Erythroblast (primary cell): ENCODE measurements at regions not wholly inside any gene's neighbourhood (a gene's known extent, or its start where the extent isn't known, plus 50 kb on each side); places are given as distances from the start of the nearest gene placed in this dataset.

ENCODE experiments used
- DNase-seq, 2 experiments: peaks; one replicate each; lab custom pipeline; 2025; lab: John Stamatoyannopoulos, UW
- GATA1 ChIP-seq: IDR thresholded peaks from 2 replicates; pipeline ENCODE4 v1.6.1; 2011; ENCODE audit warnings: low read depth, mild to moderate bottlenecking, control low read depth, low read length, moderate library complexity
- POLR2A ChIP-seq: IDR thresholded peaks from 2 replicates; pipeline ENCODE4 v1.6.1; 2011; ENCODE audit warnings: mild to moderate bottlenecking, low read length

DNA sequence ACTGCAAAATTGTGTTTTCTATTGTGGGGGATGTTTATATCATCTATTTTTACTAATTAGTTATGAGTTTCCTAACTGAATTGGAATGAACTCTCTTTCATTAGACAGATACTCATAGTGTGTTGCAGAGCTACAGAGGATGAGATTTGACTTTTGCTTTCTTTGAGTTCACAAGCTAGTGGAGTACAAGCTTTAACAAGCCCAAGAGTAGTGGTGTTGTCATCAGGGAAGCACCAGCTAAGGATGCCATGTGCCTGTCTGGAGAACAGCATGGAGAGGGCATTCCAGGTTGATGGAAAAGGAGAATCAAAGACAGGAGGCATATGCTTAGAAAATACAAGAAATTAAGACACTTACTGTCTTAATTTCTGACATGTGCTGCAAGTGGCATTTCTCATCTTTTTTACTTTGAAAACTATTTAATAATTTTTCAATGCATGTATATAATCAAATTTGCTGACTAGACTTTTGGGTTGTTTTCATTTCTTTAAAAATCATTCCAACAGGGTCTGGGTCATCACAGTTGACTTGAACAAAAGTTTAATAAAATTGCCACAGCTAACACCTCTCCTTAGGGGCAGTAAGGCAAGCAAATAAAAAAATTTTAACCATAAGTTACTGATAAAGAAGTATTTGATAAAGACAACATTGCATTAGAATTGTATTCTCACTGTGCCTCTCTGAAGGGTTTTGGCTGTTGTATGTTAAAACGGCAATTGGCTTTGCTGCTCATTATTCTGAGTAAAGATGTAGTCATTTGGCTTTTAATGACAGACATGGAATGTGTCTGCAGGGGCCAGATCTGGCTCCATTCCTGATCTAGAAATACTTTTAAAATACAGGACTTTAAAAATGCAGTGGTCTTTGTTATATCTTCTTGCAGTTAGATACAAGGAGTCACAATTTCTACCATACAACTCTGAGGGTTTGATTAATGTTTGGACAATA lies 323.7 kb upstream of the CDH11 start:
- no peak for DNase-seq
- TF ChIP-seq POLR2A (no peak), GATA1 (no peak)

DNA sequence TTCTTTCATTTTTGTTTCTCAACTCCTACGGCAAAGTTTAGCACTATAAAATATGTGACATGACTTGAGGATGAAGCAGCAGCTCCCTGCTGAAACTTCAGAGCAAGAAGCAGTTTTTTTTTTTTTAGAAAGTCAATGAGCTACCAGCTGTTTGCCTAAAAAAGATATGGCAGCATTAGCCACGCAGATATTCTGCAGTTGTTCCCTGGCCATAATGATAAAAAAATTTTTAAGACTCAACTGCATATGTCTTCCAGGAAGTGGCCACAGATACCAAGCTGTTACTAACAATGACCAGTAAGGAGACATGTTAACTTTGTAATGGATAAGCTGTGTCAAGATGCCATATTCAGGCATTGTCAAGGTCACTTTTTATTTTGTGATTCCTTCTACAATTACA lies 319.6 kb upstream of the CDH11 start:
- no peak for DNase-seq
- TF ChIP-seq GATA1: no peak
- no peak for TF ChIP-seq POLR2A

DNA sequence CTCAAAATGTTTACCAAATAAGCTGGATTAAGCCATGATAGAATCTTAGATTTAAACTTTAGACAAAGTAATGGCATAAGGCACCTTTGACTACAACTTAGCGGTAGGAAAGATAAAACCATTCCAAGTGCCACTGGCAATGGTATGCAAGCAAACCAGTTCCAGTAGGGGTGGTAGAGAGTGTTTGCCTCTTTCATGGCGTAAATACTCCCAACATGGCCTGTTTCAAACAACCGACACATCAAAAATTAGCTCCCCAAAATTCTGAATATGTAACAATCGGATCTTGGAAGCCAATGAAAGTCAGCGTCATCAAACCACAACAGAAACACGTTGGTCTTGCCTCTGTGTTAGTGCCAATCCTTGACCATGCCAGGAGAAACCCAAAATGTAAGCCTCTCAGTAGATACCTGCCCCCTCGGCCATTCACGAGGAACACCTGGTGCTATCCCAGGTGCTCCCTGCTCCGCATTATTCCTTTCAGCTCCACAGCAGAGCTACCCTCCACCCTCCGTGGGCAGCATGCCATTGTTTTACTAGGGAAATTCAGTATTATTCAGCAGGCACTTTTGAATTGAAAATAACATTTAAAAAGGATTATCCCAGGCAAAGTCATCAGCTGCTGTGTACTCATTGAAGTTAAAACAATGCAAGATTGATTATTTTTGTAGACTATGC lies 307.8 kb upstream of the CDH11 start:
- no peak for DNase-seq
- TF ChIP-seq GATA1: no peak
- no peak for TF ChIP-seq POLR2A

DNA sequence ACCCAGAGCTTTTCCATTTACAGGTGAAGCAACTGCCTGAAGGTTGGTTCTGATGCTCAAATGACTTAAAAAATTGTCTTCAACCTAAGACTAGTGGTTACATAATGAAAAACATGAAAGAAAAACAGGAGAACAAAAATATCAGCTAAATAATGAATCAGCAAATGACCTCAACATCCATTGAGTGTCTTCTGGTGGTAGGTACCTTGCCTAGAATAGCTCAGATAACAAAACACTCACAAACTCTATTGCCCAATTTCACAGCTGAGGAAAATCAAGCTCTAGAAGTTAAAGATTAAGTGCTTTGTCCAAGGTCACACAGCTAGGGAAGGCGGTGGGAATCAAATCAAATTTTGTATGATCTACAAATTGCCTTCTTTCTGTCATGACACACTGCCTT lies 304.6 kb upstream of the CDH11 start:
- TF ChIP-seq POLR2A: no peak
- TF ChIP-seq GATA1: no peak

GRCh38 chr16:65422934-65423333 lies 301.1 kb upstream of the CDH11 start:
- no peak for DNase-seq

More for the DNA sequence above, 304.6 kb upstream of the CDH11 start:
- DNase-seq: no peak

DNA sequence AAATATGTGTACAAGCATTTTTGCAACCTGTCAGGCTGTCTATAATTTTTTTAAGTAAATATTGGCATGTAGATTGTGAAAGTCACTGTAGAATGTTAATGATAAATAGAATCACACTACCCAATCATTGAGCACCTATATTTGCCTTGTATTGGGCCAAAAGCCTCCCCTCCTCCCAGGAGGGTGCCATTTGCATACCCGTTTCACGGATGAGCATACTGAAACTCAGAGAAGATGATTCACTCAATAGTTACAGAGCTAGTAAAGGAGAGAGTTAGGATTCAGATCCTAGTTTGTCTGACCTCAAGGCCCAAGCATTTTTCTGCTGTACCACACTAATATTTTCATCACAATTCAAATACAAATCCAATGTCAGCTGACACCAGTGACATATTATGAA lies 299.7 kb upstream of the CDH11 start:
- TF ChIP-seq GATA1: no peak
- TF ChIP-seq POLR2A: no peak
- no peak for DNase-seq

More at GRCh38 chr16:65422934-65423333, 301.1 kb upstream of the CDH11 start:
- TF ChIP-seq GATA1: no peak
- no peak for TF ChIP-seq POLR2A

DNA sequence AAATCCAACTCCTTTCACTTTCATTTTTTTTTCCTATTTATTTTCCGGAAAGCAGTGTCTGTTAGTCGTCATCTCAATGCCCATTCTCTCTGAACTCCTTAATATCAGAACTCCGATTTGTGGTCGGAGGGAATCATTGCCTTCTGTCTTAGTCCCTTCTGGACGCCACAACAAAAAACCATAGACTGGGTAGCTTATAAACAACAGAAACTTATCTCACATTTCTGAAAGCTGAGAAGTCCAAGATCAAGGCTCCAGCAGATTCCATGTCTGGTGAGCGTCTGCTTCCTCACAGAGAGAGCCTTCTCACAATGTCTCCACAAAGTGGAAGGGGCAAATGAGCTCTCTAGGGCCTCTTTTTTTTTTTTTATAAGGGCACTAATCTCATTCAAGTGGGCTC lies 296.6 kb upstream of the CDH11 start:
- no peak for DNase-seq
- TF ChIP-seq POLR2A: no peak
- no peak for TF ChIP-seq GATA1

- TF ChIP-seq POLR2A (no peak), GATA1 (no peak)
- no peak for DNase-seq
These were observed 293.6 kb upstream of the CDH11 start for GRCh38 chr16:65415460-65415859.

DNA sequence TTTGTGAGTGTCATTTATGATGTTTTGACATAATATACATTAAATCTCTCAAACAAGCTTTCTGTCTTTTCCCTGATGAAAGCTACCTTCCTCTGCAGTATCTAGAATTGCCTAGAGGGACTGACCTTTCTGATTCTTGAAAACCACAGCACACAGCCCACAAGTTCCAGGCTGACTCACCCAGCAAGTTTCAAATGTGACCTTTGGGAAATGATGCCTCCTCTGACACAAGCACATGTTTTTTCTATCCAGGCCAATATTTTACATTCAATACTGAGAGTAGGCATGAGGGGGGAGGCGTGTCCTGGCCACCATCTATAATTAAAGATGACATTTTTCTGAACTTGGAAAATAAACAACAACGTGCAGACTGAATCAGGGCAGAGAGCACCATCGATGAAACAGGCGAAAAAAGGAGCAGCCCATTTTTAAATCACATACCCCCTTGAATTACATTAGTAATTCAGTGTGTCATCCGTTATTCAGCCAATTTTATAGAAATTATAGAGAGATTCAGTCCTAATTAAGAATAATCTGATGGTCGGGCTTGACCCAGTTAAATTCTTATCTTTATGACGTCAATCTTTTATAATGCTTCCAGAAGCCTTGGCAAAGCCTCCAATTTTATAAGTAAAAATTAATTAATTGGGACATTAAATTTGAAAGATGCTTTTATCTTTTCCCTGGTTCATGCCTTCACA lies 292.6 kb upstream of the CDH11 start:
- no peak for TF ChIP-seq GATA1
- TF ChIP-seq POLR2A: no peak
- no peak for DNase-seq

- no peak for DNase-seq
- no peak for TF ChIP-seq POLR2A
- no peak for TF ChIP-seq GATA1
These were observed 292.0 kb upstream of the CDH11 start for GRCh38 chr16:65413861-65414260.

DNA sequence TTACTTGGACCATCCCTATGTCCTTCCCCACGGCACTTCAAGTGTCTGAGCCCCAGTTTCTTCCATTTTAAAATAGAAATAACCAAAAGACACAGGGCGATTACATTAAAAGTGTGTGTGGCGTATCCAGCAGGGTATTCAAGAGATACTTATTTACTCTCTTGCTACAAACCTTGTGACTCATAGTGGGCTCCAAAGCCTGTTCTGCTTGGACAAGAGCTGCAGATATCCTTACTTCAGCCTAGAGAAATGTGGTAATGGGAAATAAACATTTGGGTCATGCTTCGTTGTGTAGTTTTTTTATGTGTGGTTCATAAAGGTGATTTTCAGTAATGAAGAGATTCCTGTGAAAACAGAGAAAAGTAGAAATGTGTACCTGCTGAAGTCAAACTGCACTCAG lies 288.9 kb upstream of the CDH11 start:
- TF ChIP-seq POLR2A (no peak), GATA1 (no peak)
- no peak for DNase-seq

GRCh38 chr16:65409510-65409909 lies 287.6 kb upstream of the CDH11 start:
- TF ChIP-seq POLR2A (no peak), GATA1 (no peak)
- no peak for DNase-seq

DNA sequence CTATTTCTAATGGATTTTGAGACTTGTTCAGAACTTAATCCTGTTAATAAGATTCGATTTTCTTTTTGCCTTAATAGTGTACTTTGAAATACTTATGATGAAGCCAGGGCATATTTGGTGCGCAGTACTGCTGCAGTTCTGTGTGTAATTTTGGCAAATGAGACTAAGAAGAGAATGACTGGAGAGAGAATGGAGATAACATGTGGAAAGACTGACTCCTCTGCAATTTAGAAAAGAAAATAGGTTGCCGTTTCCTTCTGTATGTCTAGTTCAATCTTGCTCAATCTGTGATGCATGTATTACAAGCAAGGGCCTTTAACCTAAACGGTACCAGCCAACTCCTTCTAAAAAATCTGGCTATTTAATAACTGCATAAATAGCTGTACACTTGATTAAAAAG lies 285.1 kb upstream of the CDH11 start:
- TF ChIP-seq POLR2A: no peak
- no peak for TF ChIP-seq GATA1
- DNase-seq: no peak

DNA sequence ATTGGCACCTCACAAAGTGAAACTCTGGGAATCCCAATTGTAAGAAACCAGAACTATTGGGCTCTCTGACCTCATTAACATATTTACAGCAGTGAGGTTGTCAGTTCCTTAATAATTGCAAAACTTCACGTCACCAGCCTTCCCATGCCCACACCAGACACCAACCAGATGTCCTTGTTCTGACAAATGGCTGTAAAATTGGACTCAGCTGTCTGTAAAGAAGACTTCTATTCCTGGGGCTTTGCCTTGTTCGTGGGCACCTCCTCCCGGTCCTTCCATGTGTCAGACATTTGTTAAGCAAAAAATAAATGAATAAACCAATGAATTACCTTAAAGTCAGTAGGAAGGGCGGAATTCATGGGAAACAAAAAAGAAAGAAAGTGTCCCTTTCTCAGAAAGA lies 284.3 kb upstream of the CDH11 start:
- TF ChIP-seq GATA1 (no peak), POLR2A (no peak)
- DNase-seq: no peak
